H1 (cell line): ENCODE measurements at regions not wholly inside any gene's neighbourhood (a gene's known extent, or its start where the extent isn't known, plus 50 kb on each side); places are given as distances from the start of the nearest gene placed in this dataset.

Experiments used
- CTCF ChIA-PET: fragments of 300-600 bp; sonication (Branson Sonifier 250); formaldehyde crosslinking; loops from one replicate; lab custom pipeline; 2021; ENCODE audit not compliant: partially characterized antibody; lab: Charles Lee
- POLR2A ChIA-PET: fragments of 300-600 bp; sonication (Branson Sonifier 250); formaldehyde crosslinking; loops from one replicate; lab custom pipeline; 2021; ENCODE audit warnings: inconsistent platforms; ENCODE audit not compliant: partially characterized antibody; lab: Charles Lee
- DNase-seq, 2 experiments: peaks; one replicate each; pipeline versions ENCODE4 v3.0.0 to v3.0.0-alpha.2; 2010 to 2022; ENCODE audit warnings: low spot score in 2 of 2, low read depth in 1 of 2, mixed read lengths in 1 of 2
- FAIRE-seq: peaks from 2 replicates; lab custom pipeline; 2011; peaks lifted over from hg19 to GRCh38; lab: Jason Lieb, UNC
- H2AFZ ChIP-seq: 2 replicates; pipeline ENCODE4 v1.8.1; 2012; ENCODE audit warnings: low read length, inconsistent platforms
- H2AK5ac ChIP-seq: 2 replicates; pipeline ENCODE4 v1.6.1; 2013; ENCODE audit warnings: low read depth, low read length
- H2BK120ac ChIP-seq: replicated peaks from 2 replicates; pipeline ENCODE3; 2013; ENCODE audit warnings: low read depth, low read length, inconsistent platforms
- H2BK12ac ChIP-seq: 2 replicates; pipeline ENCODE4 v1.6.1; 2013; ENCODE audit warnings: low read depth, low read length
- H2BK15ac ChIP-seq: 2 replicates; pipeline ENCODE4 v1.6.1; 2013; ENCODE audit warnings: low read length
- H2BK20ac ChIP-seq: 2 replicates; pipeline ENCODE4 v1.6.1; 2013; ENCODE audit warnings: low read length
- H2BK5ac ChIP-seq: 2 replicates; pipeline ENCODE4 v1.6.1; 2013; ENCODE audit warnings: low read depth, low read length
- H3K14ac ChIP-seq: 2 replicates; pipeline ENCODE4 v1.6.1; 2013; ENCODE audit warnings: inconsistent platforms; ENCODE audit not compliant: insufficient read length
- H3K18ac ChIP-seq: 2 replicates; pipeline ENCODE4 v1.6.1; 2013; ENCODE audit warnings: low read length; ENCODE audit errors: extremely low read depth
- H3K23ac ChIP-seq: 2 replicates; pipeline ENCODE4 v1.6.1; 2013; ENCODE audit warnings: inconsistent platforms; ENCODE audit not compliant: insufficient read length
- H3K23me2 ChIP-seq: 2 replicates; pipeline ENCODE4 v1.6.1; 2013; ENCODE audit warnings: low read depth, low read length
- H3K27ac ChIP-seq: 2 replicates; pipeline ENCODE4 v1.6.1; 2011; ENCODE audit warnings: low read depth, low read length, inconsistent platforms
- H3K27me3 ChIP-seq, 4 experiments: replicated peaks in 1 of 4; 1 replicate in 1 of 4; 2 replicates in 3 of 4; pipeline versions ENCODE4 v1.6.1 to v1.8.1; 2011 to 2013; ENCODE audit warnings: low read length in 3 of 4, mild to moderate bottlenecking in 3 of 4, inconsistent platforms in 2 of 4, mixed read lengths in 2 of 4, moderate library complexity in 1 of 4; ENCODE audit not compliant: control insufficient read depth in 3 of 4, insufficient read depth in 3 of 4; ENCODE audit errors: extremely low read depth in 1 of 4
- H3K36me3 ChIP-seq, 4 experiments: 2 replicates each; pipeline versions ENCODE4 v1.6.1 to v1.8.1; 2011 to 2013; ENCODE audit warnings: mild to moderate bottlenecking in 4 of 4, low read length in 3 of 4, moderate library complexity in 2 of 4, control low read depth in 1 of 4, inconsistent platforms in 1 of 4; ENCODE audit not compliant: insufficient read depth in 4 of 4, control insufficient read depth in 2 of 4
- H3K4ac ChIP-seq: replicated peaks from 2 replicates; pipeline ENCODE3; 2013; ENCODE audit warnings: low read length, low read depth, mixed read lengths, inconsistent platforms; ENCODE audit not compliant: insufficient read length
- H3K4me1 ChIP-seq, 4 experiments: replicated peaks in 1 of 4; 1 replicate in 1 of 4; 2 replicates in 3 of 4; pipeline versions ENCODE4 v1.6.1 to v1.8.1; 2011 to 2013; ENCODE audit warnings: low read length in 3 of 4, inconsistent platforms in 2 of 4, mixed read lengths in 1 of 4; ENCODE audit not compliant: insufficient read depth in 4 of 4, control insufficient read depth in 3 of 4
- H3K4me2 ChIP-seq, 2 experiments: 2 replicates each; pipeline versions ENCODE4 v1.6.1 to v1.8.1; 2011 to 2013; ENCODE audit warnings: low read depth in 2 of 2, low read length in 2 of 2, control low read depth in 1 of 2, inconsistent platforms in 1 of 2, mild to moderate bottlenecking in 1 of 2; ENCODE audit not compliant: insufficient read depth in 1 of 2
- H3K4me3 ChIP-seq, 4 experiments: fragments of 200-600, 300-600 bp in 1 of 4; sonication (generic), shearing (Covaris generic), sonication (Bioruptor Twin) in 1 of 4; 2 replicates each; pipeline versions ENCODE4 v1.5.1 to v1.8.1; 2011 to 2016; ENCODE audit warnings: low read length in 4 of 4, low read depth in 3 of 4, control low read depth in 2 of 4, inconsistent platforms in 2 of 4, mild to moderate bottlenecking in 2 of 4, mixed read lengths in 1 of 4, moderate library complexity in 1 of 4; ENCODE audit not compliant: insufficient read depth in 2 of 4; ENCODE audit errors: extremely low read depth in 1 of 4
- H3K56ac ChIP-seq: replicated peaks from 2 replicates; pipeline ENCODE3; 2013; ENCODE audit warnings: low read depth, mild to moderate bottlenecking, mixed read lengths, low read length, inconsistent platforms; ENCODE audit not compliant: insufficient read length
- H3K79me1 ChIP-seq: 2 replicates; pipeline ENCODE4 v1.6.1; 2013; ENCODE audit warnings: low read depth, low read length, control low read depth
- H3K79me2 ChIP-seq, 2 experiments: 2 replicates each; pipeline versions ENCODE4 v1.6.1 to v1.8.1; 2012 to 2013; ENCODE audit warnings: low read length in 2 of 2, mild to moderate bottlenecking in 2 of 2, inconsistent platforms in 1 of 2; ENCODE audit not compliant: insufficient read depth in 2 of 2, control insufficient read depth in 1 of 2
- H3K9ac ChIP-seq, 4 experiments: replicated peaks in 1 of 4; 1 replicate in 1 of 4; 2 replicates in 3 of 4; pipeline versions ENCODE4 v1.6.1 to v1.8.1; 2011 to 2013; ENCODE audit warnings: low read depth in 3 of 4, low read length in 3 of 4, control low read depth in 2 of 4, mild to moderate bottlenecking in 2 of 4, moderate library complexity in 2 of 4, inconsistent platforms in 1 of 4; ENCODE audit errors: extremely low read depth in 1 of 4
- H3K9me3 ChIP-seq, 2 experiments: 2 replicates each; pipeline versions ENCODE4 v1.6.1 to v1.8.1; 2012 to 2013; ENCODE audit warnings: mild to moderate bottlenecking in 2 of 2, moderate library complexity in 2 of 2, control low read depth in 1 of 2, inconsistent platforms in 1 of 2, low read depth in 1 of 2, low read length in 1 of 2, mixed read lengths in 1 of 2; ENCODE audit not compliant: insufficient read depth in 2 of 2
- H4K20me1 ChIP-seq, 2 experiments: replicated peaks in 1 of 2; 2 replicates each; pipeline versions ENCODE3 to v1.8.1; 2011 to 2013; ENCODE audit warnings: inconsistent platforms in 2 of 2, low read length in 2 of 2, mild to moderate bottlenecking in 1 of 2; ENCODE audit not compliant: insufficient read depth in 2 of 2, control insufficient read depth in 1 of 2
- H4K5ac ChIP-seq: 2 replicates; pipeline ENCODE4 v1.6.1; 2013; ENCODE audit warnings: low read length, low read depth, mixed read lengths, inconsistent platforms; ENCODE audit not compliant: insufficient read length
- H4K8ac ChIP-seq: 2 replicates; pipeline ENCODE4 v1.8.0; 2013; ENCODE audit warnings: mild to moderate bottlenecking, moderate library complexity, low read length, inconsistent platforms; ENCODE audit not compliant: insufficient read depth; ENCODE audit errors: extremely low read depth
- H4K91ac ChIP-seq: replicated peaks from 2 replicates; pipeline ENCODE3; 2013; ENCODE audit warnings: low read length, mixed read lengths, inconsistent platforms; ENCODE audit not compliant: insufficient read length
- ASH2L ChIP-seq: fragments of 200-600, 300-600 bp; sonication (generic); IDR thresholded peaks from one replicate; pipeline ENCODE4 v1.7.1; 2017; ENCODE audit warnings: low read length
- BACH1 ChIP-seq: IDR thresholded peaks from 2 replicates; pipeline ENCODE4 v1.6.1; 2012; ENCODE audit warnings: low read length, improper control_type of control experiment
- BCL11A ChIP-seq, 2 experiments: IDR thresholded peaks; one replicate each; pipeline ENCODE4 v1.6.1; 2011; ENCODE audit warnings: low read depth in 2 of 2, low read length in 2 of 2, mild to moderate bottlenecking in 2 of 2
- CTBP2 ChIP-seq: IDR thresholded peaks from 2 replicates; pipeline ENCODE4 v1.7.0; 2011; ENCODE audit warnings: borderline replicate concordance, mild to moderate bottlenecking, moderate library complexity, mixed read lengths, low read length; ENCODE audit not compliant: insufficient read depth, insufficient read length
- EZH2 ChIP-seq: fragments of 200-600 bp; sonication (generic); IDR thresholded peaks from 2 replicates; pipeline ENCODE4 v1.7.1; 2012; ENCODE audit warnings: low read depth, mild to moderate bottlenecking, moderate library complexity, low read length, inconsistent platforms; ENCODE audit not compliant: severe bottlenecking
- FOSL1 ChIP-seq: IDR thresholded peaks from 2 replicates; pipeline ENCODE4 v1.6.1; 2011; ENCODE audit warnings: mild to moderate bottlenecking, low read depth, low read length, moderate library complexity; ENCODE audit not compliant: insufficient read depth
- MAFK ChIP-seq: IDR thresholded peaks from 2 replicates; pipeline ENCODE4 v1.6.1; 2012; ENCODE audit warnings: low read depth, mild to moderate bottlenecking, improper control_type of control experiment, low read length
- NRF1 ChIP-seq: IDR thresholded peaks from 2 replicates; pipeline ENCODE4 v1.6.1; 2011; ENCODE audit warnings: mild to moderate bottlenecking, low read depth, low read length, improper control_type of control experiment
- RFX5 ChIP-seq: IDR thresholded peaks from 2 replicates; pipeline ENCODE4 v1.6.1; 2011; ENCODE audit warnings: low read depth, low read length, improper control_type of control experiment, borderline replicate concordance
- RXRA ChIP-seq: IDR thresholded peaks from 2 replicates; pipeline ENCODE4 v1.6.1; 2011; ENCODE audit warnings: low read depth, mild to moderate bottlenecking, low read length, moderate library complexity; ENCODE audit not compliant: insufficient read depth
- SAP30 ChIP-seq: fragments of 300-600 bp; sonication (generic); IDR thresholded peaks from 2 replicates; pipeline ENCODE4 v1.7.1; 2012; ENCODE audit warnings: low read length, moderate library complexity, mild to moderate bottlenecking, inconsistent platforms; ENCODE audit not compliant: insufficient read depth, insufficient replicate concordance
- SP2 ChIP-seq: IDR thresholded peaks from 2 replicates; pipeline ENCODE4 v1.6.1; 2012; ENCODE audit warnings: mild to moderate bottlenecking, low read length, inconsistent platforms
- SRF ChIP-seq: IDR thresholded peaks from 2 replicates; pipeline ENCODE4 v1.6.1; 2011; ENCODE audit warnings: mild to moderate bottlenecking, low read depth, low read length, moderate library complexity
- WGBS, 2 experiments: shearing (Covaris generic) in 1 of 2; methylation state at CpG; one replicate each; pipeline versions ENCODE4 v1.1.6 to v1.1.7; 2013 to 2015; ENCODE audit warnings: low lambda C conversion rate in 2 of 2, mixed read lengths in 2 of 2, inconsistent platforms in 1 of 2, low coverage in 1 of 2, missing lambda C conversion rate in 1 of 2; ENCODE audit not compliant: insufficient replicate concordance in 2 of 2, insufficient coverage in 1 of 2, insufficient read length in 1 of 2; ENCODE audit errors: extremely low coverage in 1 of 2, missing lambda C conversion rate in 1 of 2; 5-methylcytosine and 5-hydroxymethylcytosine counted together

GRCh38 chr17:12507026-12507595 lies 158.6 kb upstream of the MYOCD start:
- Histone ChIP-seq H4K8ac (no peak overlapping the region), H3K23me2 (no peaks in the 10 kb centered on the region), H3K27me3 (no peaks in the 10 kb centered on the region), H3K4me2 (no peak overlapping the region), H2BK12ac (no peak overlapping the region), H2BK20ac (no peak overlapping the region), H2BK120ac (no peak overlapping the region), H2AK5ac (no peak overlapping the region), H4K20me1 (no peaks in the 10 kb centered on the region), H3K14ac (no peak overlapping the region), H3K4me1 (no peaks in the 10 kb centered on the region), H3K27ac (no peak overlapping the region), H3K9me3 (no peaks in the 10 kb centered on the region), H3K18ac (no peak overlapping the region), H3K36me3 (no peaks in the 10 kb centered on the region), H3K23ac (no peak overlapping the region), H3K79me1 (no peaks in the 10 kb centered on the region), H3K4me3 (no peak overlapping the region), H3K56ac (no peak overlapping the region), H2BK5ac (no peak overlapping the region), H2BK15ac (no peak overlapping the region), H3K4ac (no peak overlapping the region), H4K5ac (no peak overlapping the region), H3K79me2 (no peaks in the 10 kb centered on the region), H4K91ac (no peak overlapping the region), H2AFZ (peak overlapping the region; percentile 74; the same call in 1 of the 2 replicates), H3K9ac (no peak overlapping the region; a peak in 1 of 7 replicates)
- DNase-seq (no peak), FAIRE-seq (no peak)
- CTCF ChIA-PET = interaction anchor here (1.1 to 1.3 kb wide), 2 partner anchors 38 to 165 kb away, joined by 3 to 4 read pairs; no protein-coding TSS in a partner anchor
- WGBS, 2 experiments = 79% methylated on average over 9 of the region's 9 CpGs; no CpG with 5 or more reads in 1 of the 2 experiments
- POLR2A ChIA-PET = no interaction called here
- TF ChIP-seq CTBP2 (no peak), SP2 (no peak), RFX5 (no peak), MAFK (no peak), RXRA (no peak), SAP30 (no peak), FOSL1 (no peak), EZH2 (no peak), SRF (no peak), BCL11A (IDR thresholded peaks at IDR 0.05; ENCODE audit: low read depth in 2 of 2, low read length in 2 of 2) (no peak), ASH2L (no peak), NRF1 (no peak), BACH1 (no peak)
